Endothelial cell of umbilical vein (primary cell): ENCODE measurements at regions not wholly inside any gene's neighbourhood (a gene's known extent, or its start where the extent isn't known, plus 50 kb on each side); places are given as distances from the start of the nearest gene placed in this dataset.

Source experiments
- BruUV-seq: library from RNA; stranded (reverse); fragments of 400-500 nt; replicated peaks from 2 replicates; lab custom pipeline; 2021; lab: Mats Ljungman, UMichigan
- CTCF ChIA-PET: fragments of 300-600, 350-600 bp; sonication (Branson Sonifier 250); formaldehyde crosslinking; loops from one replicate; lab custom pipeline; 2021; ENCODE audit warnings: antibody characterized with exemption, inconsistent platforms; lab: Charles Lee
- POLR2A ChIA-PET: fragments of 300-600, 350-600 bp; sonication (Branson Sonifier 250); formaldehyde crosslinking; loops from one replicate; lab custom pipeline; 2021; ENCODE audit warnings: antibody characterized with exemption, inconsistent platforms; lab: Charles Lee
- DNase-seq: peaks from one replicate; pipeline ENCODE4 v3.0.0-alpha.2; 2011; ENCODE audit warnings: low read depth, low spot score
- FAIRE-seq: peaks from 2 replicates; lab custom pipeline; 2011; peaks lifted over from hg19 to GRCh38; lab: Jason Lieb, UNC
- H2AFZ ChIP-seq: 2 replicates; pipeline ENCODE4 v1.6.0; 2012; ENCODE audit warnings: low read depth, low read length, control low read depth, inconsistent platforms
- H3K27ac ChIP-seq: 2 replicates; pipeline ENCODE4 v1.5.1; 2011; ENCODE audit warnings: low read depth, mild to moderate bottlenecking, control low read depth, low read length, moderate library complexity; ENCODE audit not compliant: insufficient read depth
- H3K27me3 ChIP-seq, 2 experiments: 2 replicates each; pipeline versions ENCODE4 v1.6.0 to v1.6.1; 2011; ENCODE audit warnings: low read length in 2 of 2, mixed read lengths in 1 of 2; ENCODE audit not compliant: control insufficient read depth in 2 of 2, insufficient read depth in 2 of 2
- H3K36me3 ChIP-seq, 2 experiments: 2 replicates in 1 of 2; 3 replicates in 1 of 2; pipeline ENCODE4 v1.5.1; 2011; ENCODE audit warnings: low read length in 2 of 2, mild to moderate bottlenecking in 1 of 2, moderate library complexity in 1 of 2; ENCODE audit not compliant: control insufficient read depth in 2 of 2, insufficient read depth in 2 of 2; ENCODE audit errors: extremely low read depth in 1 of 2
- H3K4me1 ChIP-seq: 3 replicates; pipeline ENCODE4 v1.5.1; 2011; ENCODE audit warnings: mild to moderate bottlenecking, low read length; ENCODE audit not compliant: control insufficient read depth, insufficient read depth; ENCODE audit errors: extremely low read depth
- H3K4me2 ChIP-seq: 2 replicates; pipeline ENCODE4 v1.6.1; 2011; ENCODE audit warnings: low read length, control low read depth, mixed read lengths; ENCODE audit not compliant: insufficient read depth
- H3K4me3 ChIP-seq, 3 experiments: fragments of 200-600 bp in 1 of 3; sonication (generic), shearing (Covaris generic) in 1 of 3; replicated peaks in 1 of 3; 2 replicates each; pipeline ENCODE4 v1.5.1; 2011 to 2016; ENCODE audit warnings: control low read depth in 3 of 3, low read length in 3 of 3, mild to moderate bottlenecking in 2 of 3, inconsistent platforms in 1 of 3, low read depth in 1 of 3, moderate library complexity in 1 of 3; ENCODE audit not compliant: insufficient read depth in 1 of 3
- H3K79me2 ChIP-seq: 2 replicates; pipeline ENCODE4 v1.6.0; 2012; ENCODE audit warnings: low read length, inconsistent platforms; ENCODE audit not compliant: control insufficient read depth, insufficient read depth
- H3K9ac ChIP-seq: replicated peaks from 2 replicates; pipeline ENCODE3; 2011; ENCODE audit warnings: low read length, control low read depth; ENCODE audit not compliant: insufficient read depth; ENCODE audit errors: extremely low read depth
- H3K9me1 ChIP-seq: replicated peaks from 3 replicates; pipeline ENCODE4 v1.6.0; 2011; ENCODE audit warnings: mild to moderate bottlenecking, low read length; ENCODE audit not compliant: control insufficient read depth, insufficient read depth; ENCODE audit errors: extremely low read depth
- H3K9me3 ChIP-seq: replicated peaks from 2 replicates; pipeline ENCODE4 v1.5.1; 2012; ENCODE audit warnings: low read length, inconsistent platforms; ENCODE audit not compliant: control insufficient read depth, insufficient read depth
- H4K20me1 ChIP-seq: replicated peaks from 2 replicates; pipeline ENCODE3; 2011; ENCODE audit warnings: mild to moderate bottlenecking, low read length; ENCODE audit not compliant: control insufficient read depth, insufficient read depth; ENCODE audit errors: extremely low read depth
- CTCF ChIP-seq, 2 donors: IDR thresholded peaks; 1 replicate in 1 of 2; 2 replicates in 1 of 2; pipeline ENCODE4 v1.5.1; 2011; ENCODE audit warnings: low read length in 2 of 2, mild to moderate bottlenecking in 2 of 2, moderate library complexity in 2 of 2, control low read depth in 1 of 2, inconsistent platforms in 1 of 2, low read depth in 1 of 2; ENCODE audit not compliant: insufficient read depth in 1 of 2; ENCODE audit errors: extremely low read depth in 1 of 2
- EZH2 ChIP-seq: IDR thresholded peaks from 2 replicates; pipeline ENCODE4 v1.6.1; 2012; ENCODE audit warnings: borderline replicate concordance, low read depth, mild to moderate bottlenecking, moderate library complexity, low read length, inconsistent platforms; ENCODE audit not compliant: severe bottlenecking
- FOS ChIP-seq: IDR thresholded peaks from 2 replicates; pipeline ENCODE4 v1.6.1; 2011; ENCODE audit warnings: mild to moderate bottlenecking, low read length, moderate library complexity, borderline replicate concordance; ENCODE audit not compliant: insufficient read depth
- GATA2 ChIP-seq: IDR thresholded peaks from 2 replicates; pipeline ENCODE4 v1.7.0; 2011; ENCODE audit warnings: low read depth, mild to moderate bottlenecking, moderate library complexity, mixed read lengths, low read length; ENCODE audit not compliant: insufficient read length, insufficient read depth
- JUN ChIP-seq: IDR thresholded peaks from 2 replicates; pipeline ENCODE4 v1.6.1; 2011; ENCODE audit warnings: borderline replicate concordance, low read depth; ENCODE audit not compliant: insufficient read length, insufficient read depth
- MAX ChIP-seq: IDR thresholded peaks from 2 replicates; pipeline ENCODE4 v1.6.1; 2011; ENCODE audit not compliant: insufficient read depth, insufficient read length
- MYC ChIP-seq: IDR thresholded peaks from one replicate; pipeline ENCODE4 v1.6.1; 2011; ENCODE audit warnings: mild to moderate bottlenecking, low read depth, low read length
- POLR2A ChIP-seq: IDR thresholded peaks from 2 replicates; pipeline ENCODE4 v1.6.1; 2012; ENCODE audit warnings: low read depth, mild to moderate bottlenecking, control low read depth, low read length
- POLR2AphosphoS5 ChIP-seq: IDR thresholded peaks from 2 replicates; pipeline ENCODE4 v1.6.1; 2012; ENCODE audit warnings: low read depth, mild to moderate bottlenecking, control low read depth, low read length, moderate library complexity; ENCODE audit not compliant: insufficient read depth
- dilution Hi-C: fragments of 300-500 bp; cut with MboI; formaldehyde crosslinking; loops from one replicate; pipeline ENCODE4 v1.15.0; 2019; ENCODE audit warnings: low sequenced_read_pairs; ENCODE audit not compliant: extremely low pct_ligation_motif_present
- intact Hi-C: fragments of 100-400 bp; cut with micrococcal nuclease; formaldehyde crosslinking; loops from one replicate; pipeline ENCODE4 v1.10.0; 2022

- H3K36me3 ChIP-seq, result no peaks in the 10 kb centered on the region
- no peak for TF ChIP-seq FOS
- TF ChIP-seq POLR2AphosphoS5, result no peak
- TF ChIP-seq JUN, result no peak
- TF ChIP-seq CTCF (IDR thresholded peaks at IDR 0.05; ENCODE audit: extremely low read depth in 1 of 2, insufficient read depth in 1 of 2, low read depth in 1 of 2, low read length in 2 of 2), result no peak
- TF ChIP-seq MYC, result no peak
- TF ChIP-seq EZH2, result no peak
- TF ChIP-seq POLR2A, result no peak
- no peak for TF ChIP-seq GATA2
- no peak for TF ChIP-seq MAX
- H3K4me1 ChIP-seq, result no peaks in the 10 kb centered on the region
- no peaks in the 10 kb centered on the region for H3K9me3 ChIP-seq
- H3K27me3 ChIP-seq, result no peaks in the 10 kb centered on the region
- POLR2A ChIA-PET, result no interaction called here
- H3K4me3 ChIP-seq, result no peak overlapping the region
- dilution Hi-C loops, result no loop called here
- no peak overlapping the region for H2AFZ ChIP-seq
- no peaks in the 10 kb centered on the region for H3K79me2 ChIP-seq
- H3K4me2 ChIP-seq, result no peak overlapping the region
- no peak for DNase-seq
- H4K20me1 ChIP-seq, result no peaks in the 10 kb centered on the region
- BruUV-seq, result no TSS peak
- intact Hi-C loops, result no loop called here
- no peak for FAIRE-seq
- H3K27ac ChIP-seq, result no peak overlapping the region
- no peaks in the 10 kb centered on the region for H3K9me1 ChIP-seq
- CTCF ChIA-PET, result no interaction called here
- H3K9ac ChIP-seq, result no peak overlapping the region
These were observed 131.8 kb upstream of the MAD2L1 start for GRCh38 chr4:120198411-120198810.
